Upper lobe of left lung (tissue), 4 donors: ENCODE measurements at regions not wholly inside any gene's neighbourhood (a gene's known extent, or its start where the extent isn't known, plus 50 kb on each side); places are given as distances from the start of the nearest gene placed in this dataset.
"Not testable (repeated sequence)": the region's sequence is repeated elsewhere in the genome, so short reads cannot be mapped to it uniquely, and the experiment has no call there.

Experiments
- EP300 ChIP-seq, 4 donors: sonication (generic); formaldehyde crosslinking; IDR thresholded peaks; one replicate each; pipeline ENCODE4 v1.5.1; 2017; ENCODE audit warnings: antibody characterized with exemption in 4 of 4, control low read depth in 2 of 4
- POLR2A ChIP-seq, 4 donors: fragments of 450-650 bp; IDR thresholded peaks; one replicate each; pipeline ENCODE4 v1.5.1; 2016 to 2017; ENCODE audit warnings: antibody characterized with exemption in 4 of 4, mild to moderate bottlenecking in 2 of 4
- TF ChIP-seq, protein P1 (sequence below), 6 experiments: fragments of 450-650 bp in 4 of 6; fragments of 200-600 bp in 2 of 6; sonication (generic) in 2 of 6; IDR thresholded peaks; one replicate each; pipeline ENCODE4 v1.5.1; 2016 to 2019; ENCODE audit warnings: antibody characterized with exemption in 6 of 6

DNA sequence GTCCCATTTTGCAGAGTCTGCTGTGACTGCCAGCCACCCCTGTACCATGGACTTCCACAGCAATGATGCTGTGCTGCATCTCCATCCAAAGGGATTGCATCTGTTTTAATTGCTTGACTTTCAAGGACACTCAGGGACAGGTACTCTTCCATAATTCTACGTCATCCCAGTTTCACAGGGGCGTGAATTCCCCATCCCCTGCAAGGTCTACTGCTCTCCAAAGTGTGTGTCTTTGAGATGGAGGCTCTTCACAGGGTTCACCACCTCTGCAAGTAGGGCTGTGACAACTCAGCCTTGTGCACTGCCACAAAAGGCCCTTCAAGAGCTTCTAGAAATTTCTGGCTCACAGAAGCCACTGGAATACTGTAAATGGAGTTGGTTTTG, 304.3 kb upstream of the PLGLB1 start:
- TF ChIP-seq, protein P1, sequence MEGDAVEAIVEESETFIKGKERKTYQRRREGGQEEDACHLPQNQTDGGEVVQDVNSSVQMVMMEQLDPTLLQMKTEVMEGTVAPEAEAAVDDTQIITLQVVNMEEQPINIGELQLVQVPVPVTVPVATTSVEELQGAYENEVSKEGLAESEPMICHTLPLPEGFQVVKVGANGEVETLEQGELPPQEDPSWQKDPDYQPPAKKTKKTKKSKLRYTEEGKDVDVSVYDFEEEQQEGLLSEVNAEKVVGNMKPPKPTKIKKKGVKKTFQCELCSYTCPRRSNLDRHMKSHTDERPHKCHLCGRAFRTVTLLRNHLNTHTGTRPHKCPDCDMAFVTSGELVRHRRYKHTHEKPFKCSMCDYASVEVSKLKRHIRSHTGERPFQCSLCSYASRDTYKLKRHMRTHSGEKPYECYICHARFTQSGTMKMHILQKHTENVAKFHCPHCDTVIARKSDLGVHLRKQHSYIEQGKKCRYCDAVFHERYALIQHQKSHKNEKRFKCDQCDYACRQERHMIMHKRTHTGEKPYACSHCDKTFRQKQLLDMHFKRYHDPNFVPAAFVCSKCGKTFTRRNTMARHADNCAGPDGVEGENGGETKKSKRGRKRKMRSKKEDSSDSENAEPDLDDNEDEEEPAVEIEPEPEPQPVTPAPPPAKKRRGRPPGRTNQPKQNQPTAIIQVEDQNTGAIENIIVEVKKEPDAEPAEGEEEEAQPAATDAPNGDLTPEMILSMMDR (IDR thresholded peaks at IDR 0.05), result not testable (repeated sequence)
- TF ChIP-seq EP300, POLR2A (IDR thresholded peaks at IDR 0.05): not testable (repeated sequence)
